Naive thymus-derived CD8-positive, alpha-beta T cell (primary cell): ENCODE measurements at regions not wholly inside any gene's neighbourhood (a gene's known extent, or its start where the extent isn't known, plus 50 kb on each side); places are given as distances from the start of the nearest gene placed in this dataset.

Experiments used
- ATAC-seq, 2 donors: fragments of 150-1000 bp; cut with Tn5 transposase in 1 of 2; sonication (Bioruptor Pico), chemical (Tn5 transposase) in 1 of 2; 1 replicate in 1 of 2; 2 replicates in 1 of 2; pipeline ENCODE4 v1.10.0; 2021; ENCODE audit warnings: mild to moderate bottlenecking in 2 of 2, moderate library complexity in 2 of 2
- POLR2A ChIA-PET: fragments of 350-600 bp; sonication (Branson Sonifier 250); formaldehyde crosslinking; loops from one replicate; lab custom pipeline; 2021; ENCODE audit warnings: antibody characterized with exemption; lab: Charles Lee
- DNase-seq, 10 donors: peaks; one replicate each; pipeline versions ENCODE4 v3.0.0 to v3.0.0-alpha.2; 2020 to 2022
- H3K27ac Mint-ChIP-seq, 10 donors: one replicate each; pipeline ENCODE4 v1.8.0; 2020 to 2022; ENCODE audit warnings: mild to moderate bottlenecking in 10 of 10, mixed read lengths in 10 of 10, moderate library complexity in 4 of 10, inconsistent platforms in 1 of 10
- H3K27me3 Mint-ChIP-seq, 5 donors: one replicate each; pipeline ENCODE4 v1.8.0; 2021 to 2022; ENCODE audit warnings: mixed read lengths in 5 of 5
- H3K36me3 Mint-ChIP-seq, 3 donors: one replicate each; pipeline ENCODE4 v1.8.0; 2020 to 2022; ENCODE audit warnings: mixed read lengths in 3 of 3, mild to moderate bottlenecking in 2 of 3, inconsistent platforms in 1 of 3
- H3K4me1 Mint-ChIP-seq, 4 donors: one replicate each; pipeline ENCODE4 v1.8.0; 2021 to 2022; ENCODE audit warnings: mixed read lengths in 4 of 4
- H3K4me3 Mint-ChIP-seq, 10 donors: one replicate each; pipeline ENCODE4 v1.8.0; 2020 to 2022; ENCODE audit warnings: mild to moderate bottlenecking in 10 of 10, mixed read lengths in 10 of 10, moderate library complexity in 6 of 10, inconsistent platforms in 1 of 10
- H3K9me3 Mint-ChIP-seq, 9 donors: one replicate each; pipeline ENCODE4 v1.8.0; 2020 to 2022; ENCODE audit warnings: mixed read lengths in 9 of 9, mild to moderate bottlenecking in 3 of 9, inconsistent platforms in 1 of 9, moderate library complexity in 1 of 9

- peaks cover 0 to 2% (median 0%) of the 10 kb centered on the region in 4 donors for H3K4me1 Mint-ChIP-seq
- H3K27ac Mint-ChIP-seq = no peak overlapping the region
- H3K4me3 Mint-ChIP-seq = no peak overlapping the region
- peaks cover 1 to 15% (median 9%) of the 10 kb centered on the region in 5 donors for H3K27me3 Mint-ChIP-seq
- H3K36me3 Mint-ChIP-seq = peaks cover 0 to 8% (median 0%) of the 10 kb centered on the region in 3 donors
- no peak for ATAC-seq
- POLR2A ChIA-PET = no interaction called here
- DNase-seq = no peak
- peaks cover 0 to 10% (median 1%) of the 10 kb centered on the region in 9 donors for H3K9me3 Mint-ChIP-seq
Observed at GRCh38 chr6:139647841-139648240, 273.4 kb upstream of the CITED2 start.

GRCh38 chr6:139647016-139647415 lies 272.6 kb upstream of the CITED2 start:
- no peak overlapping the region for H3K27ac Mint-ChIP-seq
- H3K27me3 Mint-ChIP-seq = peaks cover 1 to 15% (median 9%) of the 10 kb centered on the region in 5 donors
- ATAC-seq (no peak), DNase-seq (no peak)
- H3K36me3 Mint-ChIP-seq = peaks cover 0 to 8% (median 0%) of the 10 kb centered on the region in 3 donors
- H3K4me3 Mint-ChIP-seq = no peak overlapping the region
- peaks cover 0 to 10% (median 1%) of the 10 kb centered on the region in 9 donors for H3K9me3 Mint-ChIP-seq
- peaks cover 0 to 2% (median 0%) of the 10 kb centered on the region in 4 donors for H3K4me1 Mint-ChIP-seq
- POLR2A ChIA-PET = no interaction called here

GRCh38 chr6:139644821-139645220 lies 270.4 kb upstream of the CITED2 start:
- no peak for ATAC-seq
- DNase-seq = no peak
- peaks cover 1 to 15% (median 9%) of the 10 kb centered on the region in 5 donors for H3K27me3 Mint-ChIP-seq
- POLR2A ChIA-PET = no interaction called here
- peaks cover 0 to 10% (median 1%) of the 10 kb centered on the region in 9 donors for H3K9me3 Mint-ChIP-seq
- H3K36me3 Mint-ChIP-seq = peaks cover 0 to 8% (median 0%) of the 10 kb centered on the region in 3 donors
- peaks cover 0 to 17% (median 6%) of the 10 kb centered on the region in 4 donors for H3K4me1 Mint-ChIP-seq
- H3K4me3 Mint-ChIP-seq = no peak overlapping the region
- H3K27ac Mint-ChIP-seq = no peak overlapping the region

- Mint-ChIP-seq H3K36me3 (peaks cover 0 to 8% (median 0%) of the 10 kb centered on the region in 3 donors), H3K4me3 (no peak overlapping the region), H3K27me3 (peaks cover 1 to 15% (median 9%) of the 10 kb centered on the region in 5 donors), H3K4me1 (peaks cover 0 to 17% (median 6%) of the 10 kb centered on the region in 4 donors), H3K9me3 (peaks cover 0 to 10% (median 1%) of the 10 kb centered on the region in 9 donors), H3K27ac (no peak overlapping the region)
- no peak for ATAC-seq
- POLR2A ChIA-PET = no interaction called here
- DNase-seq = no peak
Observed at GRCh38 chr6:139643986-139644385, 269.5 kb upstream of the CITED2 start.

GRCh38 chr6:139642346-139642745 lies 267.9 kb upstream of the CITED2 start:
- no peak overlapping the region for H3K4me3 Mint-ChIP-seq
- DNase-seq (no peak), ATAC-seq (no peak)
- H3K27me3 Mint-ChIP-seq = peaks cover 4 to 23% (median 12%) of the 10 kb centered on the region in 5 donors
- H3K4me1 Mint-ChIP-seq = peaks cover 0 to 17% (median 5%) of the 10 kb centered on the region in 4 donors
- H3K9me3 Mint-ChIP-seq = peaks cover 0 to 10% (median 2%) of the 10 kb centered on the region in 9 donors
- no peak overlapping the region for H3K27ac Mint-ChIP-seq
- POLR2A ChIA-PET = no interaction called here
- H3K36me3 Mint-ChIP-seq = peaks cover 0 to 11% (median 0%) of the 10 kb centered on the region in 3 donors

GRCh38 chr6:139641376-139641775 lies 266.9 kb upstream of the CITED2 start:
- H3K27ac Mint-ChIP-seq = no peak overlapping the region
- peaks cover 0 to 2% (median 0%) of the 10 kb centered on the region in 9 donors for H3K9me3 Mint-ChIP-seq
- DNase-seq (no peak), ATAC-seq (no peak)
- peaks cover 0 to 17% (median 5%) of the 10 kb centered on the region in 4 donors for H3K4me1 Mint-ChIP-seq
- H3K27me3 Mint-ChIP-seq = peaks cover 10 to 32% (median 13%) of the 10 kb centered on the region in 5 donors
- no peak overlapping the region for H3K4me3 Mint-ChIP-seq
- peaks cover 0 to 4% (median 0%) of the 10 kb centered on the region in 3 donors for H3K36me3 Mint-ChIP-seq
- POLR2A ChIA-PET = no interaction called here

GRCh38 chr6:139640921-139641320 lies 266.5 kb upstream of the CITED2 start:
- peaks cover 11 to 37% (median 15%) of the 10 kb centered on the region in 5 donors for H3K27me3 Mint-ChIP-seq
- peaks cover 0 to 2% (median 0%) of the 10 kb centered on the region in 9 donors for H3K9me3 Mint-ChIP-seq
- no peak for DNase-seq
- peaks cover 0 to 17% (median 5%) of the 10 kb centered on the region in 4 donors for H3K4me1 Mint-ChIP-seq
- POLR2A ChIA-PET = no interaction called here
- ATAC-seq = no peak
- no peak overlapping the region for H3K4me3 Mint-ChIP-seq
- H3K27ac Mint-ChIP-seq = no peak overlapping the region
- H3K36me3 Mint-ChIP-seq = peaks cover 0 to 4% (median 0%) of the 10 kb centered on the region in 3 donors

- ATAC-seq = no peak
- Mint-ChIP-seq H3K4me3 (peak overlapping the region in 1 of 10 donors; percentile 0), H3K27ac (no peak overlapping the region), H3K4me1 (peaks cover 0 to 17% (median 5%) of the 10 kb centered on the region in 4 donors), H3K9me3 (peaks cover 0 to 4% (median 0%) of the 10 kb centered on the region in 9 donors), H3K27me3 (peaks cover 11 to 42% (median 17%) of the 10 kb centered on the region in 5 donors), H3K36me3 (peaks cover 0 to 7% (median 0%) of the 10 kb centered on the region in 3 donors)
- DNase-seq = no peak
- POLR2A ChIA-PET = no interaction called here
Observed at GRCh38 chr6:139640448-139640847, 266.0 kb upstream of the CITED2 start.

- no peak for DNase-seq
- Mint-ChIP-seq H3K4me1 (peaks cover 0 to 17% (median 5%) of the 10 kb centered on the region in 4 donors), H3K4me3 (no peak overlapping the region), H3K27me3 (peaks cover 11 to 47% (median 17%) of the 10 kb centered on the region in 5 donors), H3K9me3 (peaks cover 0 to 4% (median 0%) of the 10 kb centered on the region in 9 donors), H3K27ac (no peak overlapping the region), H3K36me3 (peaks cover 0 to 8% (median 0%) of the 10 kb centered on the region in 3 donors)
- ATAC-seq = no peak
- POLR2A ChIA-PET = no interaction called here
Observed at GRCh38 chr6:139639507-139639906, 265.1 kb upstream of the CITED2 start.

- Mint-ChIP-seq H3K4me3 (no peak overlapping the region), H3K4me1 (peaks cover 0 to 17% (median 5%) of the 10 kb centered on the region in 4 donors), H3K27ac (no peak overlapping the region), H3K9me3 (peaks cover 0 to 4% (median 0%) of the 10 kb centered on the region in 9 donors), H3K27me3 (peaks cover 8 to 37% (median 16%) of the 10 kb centered on the region in 5 donors), H3K36me3 (peaks cover 0 to 8% (median 0%) of the 10 kb centered on the region in 3 donors)
- POLR2A ChIA-PET = no interaction called here
- ATAC-seq (no peak), DNase-seq (no peak)
Observed at GRCh38 chr6:139638179-139638941, 263.9 kb upstream of the CITED2 start.

GRCh38 chr6:139637766-139638165 lies 263.3 kb upstream of the CITED2 start:
- peaks cover 0 to 8% (median 0%) of the 10 kb centered on the region in 3 donors for H3K36me3 Mint-ChIP-seq
- DNase-seq (no peak), ATAC-seq (no peak)
- H3K9me3 Mint-ChIP-seq = peaks cover 0 to 4% (median 0%) of the 10 kb centered on the region in 9 donors
- no peak overlapping the region for H3K27ac Mint-ChIP-seq
- H3K4me1 Mint-ChIP-seq = peaks cover 0 to 17% (median 5%) of the 10 kb centered on the region in 4 donors
- H3K4me3 Mint-ChIP-seq = no peak overlapping the region
- POLR2A ChIA-PET = no interaction called here
- peaks cover 7 to 37% (median 16%) of the 10 kb centered on the region in 5 donors for H3K27me3 Mint-ChIP-seq

GRCh38 chr6:139636391-139636790 lies 261.9 kb upstream of the CITED2 start:
- Mint-ChIP-seq H3K27ac (no peak overlapping the region), H3K9me3 (peaks cover 0 to 4% (median 0%) of the 10 kb centered on the region in 9 donors), H3K36me3 (peaks cover 0 to 8% (median 0%) of the 10 kb centered on the region in 3 donors), H3K27me3 (peaks cover 7 to 37% (median 16%) of the 10 kb centered on the region in 5 donors), H3K4me1 (peaks cover 0 to 13% (median 5%) of the 10 kb centered on the region in 4 donors), H3K4me3 (no peak overlapping the region)
- ATAC-seq (no peak), DNase-seq (no peak)
- POLR2A ChIA-PET = no interaction called here
